ENCODE measurements at regions not wholly inside any gene's neighbourhood (a gene's known extent, or its start where the extent isn't known, plus 50 kb on each side); places are given as distances from the start of the nearest gene placed in this dataset.

DNA sequence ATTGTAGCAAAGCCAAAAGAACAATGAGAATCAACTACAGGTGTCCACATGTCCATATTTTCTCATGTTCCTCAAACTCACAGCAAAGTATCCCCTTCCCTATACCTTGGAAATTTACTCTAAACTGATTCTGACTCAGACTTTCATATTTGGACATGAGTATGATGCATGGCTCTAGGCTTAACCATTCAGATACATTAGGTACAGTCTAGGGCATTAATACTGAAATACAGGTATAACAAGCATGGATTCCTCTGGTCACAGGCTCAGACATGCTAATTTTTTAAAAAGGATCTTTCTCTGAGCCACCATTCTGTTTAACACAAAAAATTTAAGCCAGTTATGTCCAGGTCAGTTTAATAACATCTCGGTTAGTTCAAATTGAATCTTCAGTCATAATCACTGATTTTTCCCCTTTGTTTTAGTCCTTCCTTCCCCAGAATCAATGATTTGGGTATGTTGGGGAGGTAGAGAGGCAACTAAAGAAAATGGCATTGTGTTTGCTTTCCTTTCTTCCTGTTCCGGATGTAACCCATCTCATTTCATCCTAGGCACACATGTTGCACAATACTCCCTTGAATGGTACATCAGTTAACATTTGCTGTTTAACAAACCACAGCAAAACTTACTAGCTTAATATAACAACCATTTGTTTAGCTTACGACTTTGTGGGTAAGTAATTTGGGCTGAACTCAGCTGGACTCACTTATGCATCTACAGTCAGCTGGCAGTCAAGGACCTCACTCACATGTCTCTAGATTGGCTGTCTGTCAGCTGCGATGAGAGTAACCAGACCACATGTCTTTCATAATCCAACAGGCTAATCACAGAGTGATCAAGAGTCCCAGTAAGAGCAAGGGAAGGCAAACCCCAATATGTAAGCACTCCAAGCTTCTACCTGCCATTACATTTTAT lies 75.3 kb upstream of the GRIA3 start:
- no peak overlapping the region for H3K27ac ChIP-seq (ENCODE audit: extremely low read depth, low read depth, low read length)
- H3K4me1 ChIP-seq (ENCODE audit: control insufficient read depth, insufficient read depth, low read length), result no peaks in the 10 kb centered on the region
- TF ChIP-seq ZNF514 (tag by site-specific recombination; IDR thresholded peaks at IDR 0.05), result no peak
- TF ChIP-seq, protein P1, sequence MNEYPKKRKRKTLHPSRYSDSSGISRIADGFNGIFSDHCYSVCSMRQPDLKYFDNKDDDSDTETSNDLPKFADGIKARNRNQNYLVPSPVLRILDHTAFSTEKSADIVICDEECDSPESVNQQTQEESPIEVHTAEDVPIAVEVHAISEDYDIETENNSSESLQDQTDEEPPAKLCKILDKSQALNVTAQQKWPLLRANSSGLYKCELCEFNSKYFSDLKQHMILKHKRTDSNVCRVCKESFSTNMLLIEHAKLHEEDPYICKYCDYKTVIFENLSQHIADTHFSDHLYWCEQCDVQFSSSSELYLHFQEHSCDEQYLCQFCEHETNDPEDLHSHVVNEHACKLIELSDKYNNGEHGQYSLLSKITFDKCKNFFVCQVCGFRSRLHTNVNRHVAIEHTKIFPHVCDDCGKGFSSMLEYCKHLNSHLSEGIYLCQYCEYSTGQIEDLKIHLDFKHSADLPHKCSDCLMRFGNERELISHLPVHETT (tag by site-specific recombination; IDR thresholded peaks at IDR 0.05), result no peak
- TF ChIP-seq YY2 (tag by site-specific recombination; IDR thresholded peaks at IDR 0.05), result no peak
- TF ChIP-seq ZFP37 (tag by site-specific recombination; IDR thresholded peaks at IDR 0.05), result no peak
- no peak for TF ChIP-seq ZNF660 (tag by site-specific recombination; IDR thresholded peaks at IDR 0.05)
- TF ChIP-seq ZNF623 (tag by site-specific recombination; IDR thresholded peaks at IDR 0.05), result no peak
- TF ChIP-seq BCL11B (tag by site-specific recombination; IDR thresholded peaks at IDR 0.05; ENCODE audit: low read depth), result no peak
- TF ChIP-seq, protein P2, sequence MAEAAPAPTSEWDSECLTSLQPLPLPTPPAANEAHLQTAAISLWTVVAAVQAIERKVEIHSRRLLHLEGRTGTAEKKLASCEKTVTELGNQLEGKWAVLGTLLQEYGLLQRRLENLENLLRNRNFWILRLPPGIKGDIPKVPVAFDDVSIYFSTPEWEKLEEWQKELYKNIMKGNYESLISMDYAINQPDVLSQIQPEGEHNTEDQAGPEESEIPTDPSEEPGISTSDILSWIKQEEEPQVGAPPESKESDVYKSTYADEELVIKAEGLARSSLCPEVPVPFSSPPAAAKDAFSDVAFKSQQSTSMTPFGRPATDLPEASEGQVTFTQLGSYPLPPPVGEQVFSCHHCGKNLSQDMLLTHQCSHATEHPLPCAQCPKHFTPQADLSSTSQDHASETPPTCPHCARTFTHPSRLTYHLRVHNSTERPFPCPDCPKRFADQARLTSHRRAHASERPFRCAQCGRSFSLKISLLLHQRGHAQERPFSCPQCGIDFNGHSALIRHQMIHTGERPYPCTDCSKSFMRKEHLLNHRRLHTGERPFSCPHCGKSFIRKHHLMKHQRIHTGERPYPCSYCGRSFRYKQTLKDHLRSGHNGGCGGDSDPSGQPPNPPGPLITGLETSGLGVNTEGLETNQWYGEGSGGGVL (tag by site-specific recombination; IDR thresholded peaks at IDR 0.05), result no peak
- TF ChIP-seq, protein P3, sequence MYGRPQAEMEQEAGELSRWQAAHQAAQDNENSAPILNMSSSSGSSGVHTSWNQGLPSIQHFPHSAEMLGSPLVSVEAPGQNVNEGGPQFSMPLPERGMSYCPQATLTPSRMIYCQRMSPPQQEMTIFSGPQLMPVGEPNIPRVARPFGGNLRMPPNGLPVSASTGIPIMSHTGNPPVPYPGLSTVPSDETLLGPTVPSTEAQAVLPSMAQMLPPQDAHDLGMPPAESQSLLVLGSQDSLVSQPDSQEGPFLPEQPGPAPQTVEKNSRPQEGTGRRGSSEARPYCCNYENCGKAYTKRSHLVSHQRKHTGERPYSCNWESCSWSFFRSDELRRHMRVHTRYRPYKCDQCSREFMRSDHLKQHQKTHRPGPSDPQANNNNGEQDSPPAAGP (tag by site-specific recombination; IDR thresholded peaks at IDR 0.05), result no peak
- TF ChIP-seq, protein P4, sequence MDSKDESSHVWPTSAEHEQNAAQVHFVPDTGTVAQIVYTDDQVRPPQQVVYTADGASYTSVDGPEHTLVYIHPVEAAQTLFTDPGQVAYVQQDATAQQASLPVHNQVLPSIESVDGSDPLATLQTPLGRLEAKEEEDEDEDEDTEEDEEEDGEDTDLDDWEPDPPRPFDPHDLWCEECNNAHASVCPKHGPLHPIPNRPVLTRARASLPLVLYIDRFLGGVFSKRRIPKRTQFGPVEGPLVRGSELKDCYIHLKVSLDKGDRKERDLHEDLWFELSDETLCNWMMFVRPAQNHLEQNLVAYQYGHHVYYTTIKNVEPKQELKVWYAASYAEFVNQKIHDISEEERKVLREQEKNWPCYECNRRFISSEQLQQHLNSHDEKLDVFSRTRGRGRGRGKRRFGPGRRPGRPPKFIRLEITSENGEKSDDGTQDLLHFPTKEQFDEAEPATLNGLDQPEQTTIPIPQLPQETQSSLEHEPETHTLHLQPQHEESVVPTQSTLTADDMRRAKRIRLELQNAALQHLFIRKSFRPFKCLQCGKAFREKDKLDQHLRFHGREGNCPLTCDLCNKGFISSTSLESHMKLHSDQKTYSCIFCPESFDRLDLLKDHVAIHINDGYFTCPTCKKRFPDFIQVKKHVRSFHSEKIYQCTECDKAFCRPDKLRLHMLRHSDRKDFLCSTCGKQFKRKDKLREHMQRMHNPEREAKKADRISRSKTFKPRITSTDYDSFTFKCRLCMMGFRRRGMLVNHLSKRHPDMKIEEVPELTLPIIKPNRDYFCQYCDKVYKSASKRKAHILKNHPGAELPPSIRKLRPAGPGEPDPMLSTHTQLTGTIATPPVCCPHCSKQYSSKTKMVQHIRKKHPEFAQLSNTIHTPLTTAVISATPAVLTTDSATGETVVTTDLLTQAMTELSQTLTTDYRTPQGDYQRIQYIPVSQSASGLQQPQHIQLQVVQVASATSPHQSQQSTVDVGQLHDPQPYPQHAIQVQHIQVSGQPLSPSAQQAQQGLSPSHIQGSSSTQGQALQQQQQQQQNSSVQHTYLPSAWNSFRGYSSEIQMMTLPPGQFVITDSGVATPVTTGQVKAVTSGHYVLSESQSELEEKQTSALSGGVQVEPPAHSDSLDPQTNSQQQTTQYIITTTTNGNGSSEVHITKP (tag by site-specific recombination; IDR thresholded peaks at IDR 0.05), result no peak
- no peak for TF ChIP-seq ZNF843 (tag by site-specific recombination; IDR thresholded peaks at IDR 0.05)
- TF ChIP-seq ZNF138 (tag by site-specific recombination; IDR thresholded peaks at IDR 0.05; ENCODE audit: borderline replicate concordance), result no peak
- TF ChIP-seq TCF7L2 (IDR thresholded peaks at IDR 0.05; ENCODE audit: borderline replicate concordance, low read depth, low read length), result no peak
- H3K36me3 ChIP-seq (ENCODE audit: control insufficient read depth in 2 of 2, insufficient read depth in 1 of 2, low read length in 2 of 2), result no peaks in the 10 kb centered on the region
- H3K9me3 ChIP-seq (ENCODE audit: control insufficient read depth, insufficient read depth, low read depth, low read length), result no peaks in the 10 kb centered on the region
- ChIA-PET POLR2A (no interaction called here), CTCF (no interaction called here)
- H3K4me3 ChIP-seq (ENCODE audit: low read depth, low read length), result no peak overlapping the region

DNA sequence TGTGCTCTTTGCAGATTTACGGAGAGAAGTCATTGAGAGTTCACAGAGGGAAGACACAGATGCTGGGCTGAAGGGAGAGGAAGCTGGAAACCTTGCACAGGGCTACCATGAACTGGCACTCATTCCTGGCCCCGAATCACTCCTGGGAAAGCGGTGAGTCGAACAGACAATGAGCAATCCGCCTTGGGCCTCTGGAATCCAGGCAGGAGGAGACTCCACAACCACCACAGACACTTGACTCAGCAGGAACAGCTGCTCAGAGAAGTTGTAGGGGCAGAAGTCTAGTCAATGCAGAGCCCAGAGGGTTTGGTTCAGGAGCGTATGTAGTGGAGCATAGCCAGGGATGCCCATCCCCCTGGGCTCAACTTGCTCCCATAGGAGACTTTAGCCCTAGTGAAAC lies 62.8 kb upstream of the GRIA3 start:
- POLR2A ChIA-PET, result no interaction called here
- Histone ChIP-seq H3K36me3 (ENCODE audit: control insufficient read depth in 2 of 2, insufficient read depth in 1 of 2, low read length in 2 of 2) (no peaks in the 10 kb centered on the region), H3K4me1 (ENCODE audit: control insufficient read depth, insufficient read depth, low read length) (no peaks in the 10 kb centered on the region), H3K27ac (ENCODE audit: extremely low read depth, low read depth, low read length) (no peak overlapping the region), H3K4me3 (ENCODE audit: low read depth, low read length) (no peak overlapping the region), H3K9me3 (ENCODE audit: control insufficient read depth, insufficient read depth, low read depth, low read length) (no peaks in the 10 kb centered on the region)
- CTCF ChIA-PET, result interaction anchor here (0.6 kb wide), 1 partner anchor 40 kb away, joined by 3 read pairs; no protein-coding TSS in a partner anchor
- TF ChIP-seq ZNF626 (tag by site-specific recombination; IDR thresholded peaks at IDR 0.05) (no peak), KLF9 (tag by site-specific recombination; IDR thresholded peaks at IDR 0.05; ENCODE audit: low read depth) (no peak), ZNF37A (tag by site-specific recombination; IDR thresholded peaks at IDR 0.05) (no peak), SETDB1 (IDR thresholded peaks at IDR 0.05; ENCODE audit: insufficient read length, low read length) (no peak), ZBTB20 (tag by site-specific recombination; IDR thresholded peaks at IDR 0.05) (no peak), ZNF221 (tag by site-specific recombination; IDR thresholded peaks at IDR 0.05; ENCODE audit: borderline replicate concordance) (no peak), ZNF621 (tag by site-specific recombination; IDR thresholded peaks at IDR 0.05) (no peak), ZBTB7A (tag by site-specific recombination; IDR thresholded peaks at IDR 0.05; ENCODE audit: low read depth) (no peak), ZSCAN16 (tag by site-specific recombination; IDR thresholded peaks at IDR 0.05) (no peak), KLF10 (tag by site-specific recombination; IDR thresholded peaks at IDR 0.05) (no peak), ZNF629 (tag by site-specific recombination; IDR thresholded peaks at IDR 0.05) (no peak), SCRT1 (tag by site-specific recombination; IDR thresholded peaks at IDR 0.05; ENCODE audit: borderline replicate concordance) (no peak), IKZF3 (tag by site-specific recombination; IDR thresholded peaks at IDR 0.05) (no peak), ZNF529 (tag by site-specific recombination; IDR thresholded peaks at IDR 0.05; ENCODE audit: insufficient replicate concordance) (no peak), YY1 (tag by site-specific recombination; IDR thresholded peaks at IDR 0.05) (no peak)
